ENCODE measurements at regions not wholly inside any gene's neighbourhood (a gene's known extent, or its start where the extent isn't known, plus 50 kb on each side); places are given as distances from the start of the nearest gene placed in this dataset.

DNA sequence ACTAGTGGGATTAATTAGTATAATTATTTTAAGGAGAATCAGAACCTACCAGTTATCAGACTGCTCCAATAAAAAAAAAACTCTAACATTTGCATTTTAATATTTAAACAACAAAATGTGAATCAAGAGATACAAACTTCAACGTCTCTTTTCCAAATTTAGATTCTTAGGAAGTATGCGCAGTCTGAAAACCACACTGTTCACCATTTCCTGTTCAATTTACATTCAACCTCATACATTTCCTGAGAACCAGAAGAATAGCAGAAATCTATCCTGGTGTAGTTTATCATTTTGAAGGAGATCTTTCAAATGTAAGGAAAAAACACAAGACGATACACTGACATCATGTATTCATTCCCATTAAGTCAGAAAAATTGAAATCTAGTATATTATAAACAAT, 869.2 kb downstream of the EFNA5 start:
- TF ChIP-seq, protein P1, sequence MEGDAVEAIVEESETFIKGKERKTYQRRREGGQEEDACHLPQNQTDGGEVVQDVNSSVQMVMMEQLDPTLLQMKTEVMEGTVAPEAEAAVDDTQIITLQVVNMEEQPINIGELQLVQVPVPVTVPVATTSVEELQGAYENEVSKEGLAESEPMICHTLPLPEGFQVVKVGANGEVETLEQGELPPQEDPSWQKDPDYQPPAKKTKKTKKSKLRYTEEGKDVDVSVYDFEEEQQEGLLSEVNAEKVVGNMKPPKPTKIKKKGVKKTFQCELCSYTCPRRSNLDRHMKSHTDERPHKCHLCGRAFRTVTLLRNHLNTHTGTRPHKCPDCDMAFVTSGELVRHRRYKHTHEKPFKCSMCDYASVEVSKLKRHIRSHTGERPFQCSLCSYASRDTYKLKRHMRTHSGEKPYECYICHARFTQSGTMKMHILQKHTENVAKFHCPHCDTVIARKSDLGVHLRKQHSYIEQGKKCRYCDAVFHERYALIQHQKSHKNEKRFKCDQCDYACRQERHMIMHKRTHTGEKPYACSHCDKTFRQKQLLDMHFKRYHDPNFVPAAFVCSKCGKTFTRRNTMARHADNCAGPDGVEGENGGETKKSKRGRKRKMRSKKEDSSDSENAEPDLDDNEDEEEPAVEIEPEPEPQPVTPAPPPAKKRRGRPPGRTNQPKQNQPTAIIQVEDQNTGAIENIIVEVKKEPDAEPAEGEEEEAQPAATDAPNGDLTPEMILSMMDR (conservative IDR thresholded peaks at IDR 0.05; ENCODE audit: low read depth, low read length), result no peak
- TF ChIP-seq EZH2 (IDR thresholded peaks at IDR 0.05; ENCODE audit: borderline replicate concordance, low read depth, low read length, poor library complexity, severe bottlenecking), result no peak

Data from A673 (cell line).